H1 (cell line): ENCODE measurements at regions not wholly inside any gene's neighbourhood (a gene's known extent, or its start where the extent isn't known, plus 50 kb on each side); places are given as distances from the start of the nearest gene placed in this dataset.

Source experiments
- CTCF ChIA-PET: fragments of 300-600 bp; sonication (Branson Sonifier 250); formaldehyde crosslinking; loops from one replicate; lab custom pipeline; 2021; ENCODE audit not compliant: partially characterized antibody; lab: Charles Lee
- POLR2A ChIA-PET: fragments of 300-600 bp; sonication (Branson Sonifier 250); formaldehyde crosslinking; loops from one replicate; lab custom pipeline; 2021; ENCODE audit warnings: inconsistent platforms; ENCODE audit not compliant: partially characterized antibody; lab: Charles Lee
- DNase-seq, 2 experiments: peaks; one replicate each; pipeline versions ENCODE4 v3.0.0 to v3.0.0-alpha.2; 2010 to 2022; ENCODE audit warnings: low spot score in 2 of 2, low read depth in 1 of 2, mixed read lengths in 1 of 2
- FAIRE-seq: peaks from 2 replicates; lab custom pipeline; 2011; peaks lifted over from hg19 to GRCh38; lab: Jason Lieb, UNC
- H2AFZ ChIP-seq: 2 replicates; pipeline ENCODE4 v1.8.1; 2012; ENCODE audit warnings: low read length, inconsistent platforms
- H2AK5ac ChIP-seq: 2 replicates; pipeline ENCODE4 v1.6.1; 2013; ENCODE audit warnings: low read depth, low read length
- H2BK120ac ChIP-seq: replicated peaks from 2 replicates; pipeline ENCODE3; 2013; ENCODE audit warnings: low read depth, low read length, inconsistent platforms
- H2BK12ac ChIP-seq: 2 replicates; pipeline ENCODE4 v1.6.1; 2013; ENCODE audit warnings: low read depth, low read length
- H2BK15ac ChIP-seq: 2 replicates; pipeline ENCODE4 v1.6.1; 2013; ENCODE audit warnings: low read length
- H2BK20ac ChIP-seq: 2 replicates; pipeline ENCODE4 v1.6.1; 2013; ENCODE audit warnings: low read length
- H2BK5ac ChIP-seq: 2 replicates; pipeline ENCODE4 v1.6.1; 2013; ENCODE audit warnings: low read depth, low read length
- H3K14ac ChIP-seq: 2 replicates; pipeline ENCODE4 v1.6.1; 2013; ENCODE audit warnings: inconsistent platforms; ENCODE audit not compliant: insufficient read length
- H3K18ac ChIP-seq: 2 replicates; pipeline ENCODE4 v1.6.1; 2013; ENCODE audit warnings: low read length; ENCODE audit errors: extremely low read depth
- H3K23ac ChIP-seq: 2 replicates; pipeline ENCODE4 v1.6.1; 2013; ENCODE audit warnings: inconsistent platforms; ENCODE audit not compliant: insufficient read length
- H3K23me2 ChIP-seq: 2 replicates; pipeline ENCODE4 v1.6.1; 2013; ENCODE audit warnings: low read depth, low read length
- H3K27ac ChIP-seq: 2 replicates; pipeline ENCODE4 v1.6.1; 2011; ENCODE audit warnings: low read depth, low read length, inconsistent platforms
- H3K27me3 ChIP-seq, 4 experiments: replicated peaks in 1 of 4; 1 replicate in 1 of 4; 2 replicates in 3 of 4; pipeline versions ENCODE4 v1.6.1 to v1.8.1; 2011 to 2013; ENCODE audit warnings: low read length in 3 of 4, mild to moderate bottlenecking in 3 of 4, inconsistent platforms in 2 of 4, mixed read lengths in 2 of 4, moderate library complexity in 1 of 4; ENCODE audit not compliant: control insufficient read depth in 3 of 4, insufficient read depth in 3 of 4; ENCODE audit errors: extremely low read depth in 1 of 4
- H3K36me3 ChIP-seq, 4 experiments: 2 replicates each; pipeline versions ENCODE4 v1.6.1 to v1.8.1; 2011 to 2013; ENCODE audit warnings: mild to moderate bottlenecking in 4 of 4, low read length in 3 of 4, moderate library complexity in 2 of 4, control low read depth in 1 of 4, inconsistent platforms in 1 of 4; ENCODE audit not compliant: insufficient read depth in 4 of 4, control insufficient read depth in 2 of 4
- H3K4ac ChIP-seq: replicated peaks from 2 replicates; pipeline ENCODE3; 2013; ENCODE audit warnings: low read length, low read depth, mixed read lengths, inconsistent platforms; ENCODE audit not compliant: insufficient read length
- H3K4me1 ChIP-seq, 4 experiments: replicated peaks in 1 of 4; 1 replicate in 1 of 4; 2 replicates in 3 of 4; pipeline versions ENCODE4 v1.6.1 to v1.8.1; 2011 to 2013; ENCODE audit warnings: low read length in 3 of 4, inconsistent platforms in 2 of 4, mixed read lengths in 1 of 4; ENCODE audit not compliant: insufficient read depth in 4 of 4, control insufficient read depth in 3 of 4
- H3K4me2 ChIP-seq, 2 experiments: 2 replicates each; pipeline versions ENCODE4 v1.6.1 to v1.8.1; 2011 to 2013; ENCODE audit warnings: low read depth in 2 of 2, low read length in 2 of 2, control low read depth in 1 of 2, inconsistent platforms in 1 of 2, mild to moderate bottlenecking in 1 of 2; ENCODE audit not compliant: insufficient read depth in 1 of 2
- H3K4me3 ChIP-seq, 4 experiments: fragments of 200-600, 300-600 bp in 1 of 4; sonication (generic), shearing (Covaris generic), sonication (Bioruptor Twin) in 1 of 4; 2 replicates each; pipeline versions ENCODE4 v1.5.1 to v1.8.1; 2011 to 2016; ENCODE audit warnings: low read length in 4 of 4, low read depth in 3 of 4, control low read depth in 2 of 4, inconsistent platforms in 2 of 4, mild to moderate bottlenecking in 2 of 4, mixed read lengths in 1 of 4, moderate library complexity in 1 of 4; ENCODE audit not compliant: insufficient read depth in 2 of 4; ENCODE audit errors: extremely low read depth in 1 of 4
- H3K56ac ChIP-seq: replicated peaks from 2 replicates; pipeline ENCODE3; 2013; ENCODE audit warnings: low read depth, mild to moderate bottlenecking, mixed read lengths, low read length, inconsistent platforms; ENCODE audit not compliant: insufficient read length
- H3K79me1 ChIP-seq: 2 replicates; pipeline ENCODE4 v1.6.1; 2013; ENCODE audit warnings: low read depth, low read length, control low read depth
- H3K79me2 ChIP-seq, 2 experiments: 2 replicates each; pipeline versions ENCODE4 v1.6.1 to v1.8.1; 2012 to 2013; ENCODE audit warnings: low read length in 2 of 2, mild to moderate bottlenecking in 2 of 2, inconsistent platforms in 1 of 2; ENCODE audit not compliant: insufficient read depth in 2 of 2, control insufficient read depth in 1 of 2
- H3K9ac ChIP-seq, 4 experiments: replicated peaks in 1 of 4; 1 replicate in 1 of 4; 2 replicates in 3 of 4; pipeline versions ENCODE4 v1.6.1 to v1.8.1; 2011 to 2013; ENCODE audit warnings: low read depth in 3 of 4, low read length in 3 of 4, control low read depth in 2 of 4, mild to moderate bottlenecking in 2 of 4, moderate library complexity in 2 of 4, inconsistent platforms in 1 of 4; ENCODE audit errors: extremely low read depth in 1 of 4
- H3K9me3 ChIP-seq, 2 experiments: 2 replicates each; pipeline versions ENCODE4 v1.6.1 to v1.8.1; 2012 to 2013; ENCODE audit warnings: mild to moderate bottlenecking in 2 of 2, moderate library complexity in 2 of 2, control low read depth in 1 of 2, inconsistent platforms in 1 of 2, low read depth in 1 of 2, low read length in 1 of 2, mixed read lengths in 1 of 2; ENCODE audit not compliant: insufficient read depth in 2 of 2
- H4K20me1 ChIP-seq, 2 experiments: replicated peaks in 1 of 2; 2 replicates each; pipeline versions ENCODE3 to v1.8.1; 2011 to 2013; ENCODE audit warnings: inconsistent platforms in 2 of 2, low read length in 2 of 2, mild to moderate bottlenecking in 1 of 2; ENCODE audit not compliant: insufficient read depth in 2 of 2, control insufficient read depth in 1 of 2
- H4K5ac ChIP-seq: 2 replicates; pipeline ENCODE4 v1.6.1; 2013; ENCODE audit warnings: low read length, low read depth, mixed read lengths, inconsistent platforms; ENCODE audit not compliant: insufficient read length
- H4K8ac ChIP-seq: 2 replicates; pipeline ENCODE4 v1.8.0; 2013; ENCODE audit warnings: mild to moderate bottlenecking, moderate library complexity, low read length, inconsistent platforms; ENCODE audit not compliant: insufficient read depth; ENCODE audit errors: extremely low read depth
- H4K91ac ChIP-seq: replicated peaks from 2 replicates; pipeline ENCODE3; 2013; ENCODE audit warnings: low read length, mixed read lengths, inconsistent platforms; ENCODE audit not compliant: insufficient read length
- CTBP2 ChIP-seq: IDR thresholded peaks from 2 replicates; pipeline ENCODE4 v1.7.0; 2011; ENCODE audit warnings: borderline replicate concordance, mild to moderate bottlenecking, moderate library complexity, mixed read lengths, low read length; ENCODE audit not compliant: insufficient read depth, insufficient read length
- E2F6 ChIP-seq: IDR thresholded peaks from 2 replicates; pipeline ENCODE4 v1.6.1; 2012; ENCODE audit warnings: inconsistent platforms
- POU5F1 ChIP-seq: IDR thresholded peaks from 2 replicates; pipeline ENCODE4 v1.6.1; 2011; ENCODE audit warnings: low read depth, mild to moderate bottlenecking, low read length, moderate library complexity
- SIRT6 ChIP-seq: IDR thresholded peaks from one replicate; pipeline ENCODE4 v1.7.1; 2012; ENCODE audit warnings: low read length, inconsistent platforms
- SRF ChIP-seq: IDR thresholded peaks from 2 replicates; pipeline ENCODE4 v1.6.1; 2011; ENCODE audit warnings: mild to moderate bottlenecking, low read depth, low read length, moderate library complexity
- SUZ12 ChIP-seq: fragments of 200-600 bp; sonication (generic); IDR thresholded peaks from 2 replicates; pipeline ENCODE4 v1.6.1; 2012; ENCODE audit warnings: mild to moderate bottlenecking, inconsistent platforms, low read length, moderate library complexity, mixed read lengths
- TCF12 ChIP-seq: IDR thresholded peaks from 2 replicates; pipeline ENCODE4 v1.6.1; 2011; ENCODE audit warnings: low read depth, mild to moderate bottlenecking, low read length
- TEAD4 ChIP-seq: IDR thresholded peaks from 2 replicates; pipeline ENCODE4 v1.6.1; 2012; ENCODE audit warnings: low read depth, low read length, inconsistent platforms, mixed read lengths
- YY1 ChIP-seq: IDR thresholded peaks from 2 replicates; pipeline ENCODE4 v1.6.1; 2011; ENCODE audit warnings: low read depth, mild to moderate bottlenecking, low read length
- ZNF274 ChIP-seq: IDR thresholded peaks from 2 replicates; pipeline ENCODE4 v1.7.0; 2012; ENCODE audit warnings: low read length, borderline replicate concordance; ENCODE audit errors: extremely low read depth
- WGBS, 2 experiments: shearing (Covaris generic) in 1 of 2; methylation state at CpG; one replicate each; pipeline versions ENCODE4 v1.1.6 to v1.1.7; 2013 to 2015; ENCODE audit warnings: low lambda C conversion rate in 2 of 2, mixed read lengths in 2 of 2, inconsistent platforms in 1 of 2, low coverage in 1 of 2, missing lambda C conversion rate in 1 of 2; ENCODE audit not compliant: insufficient replicate concordance in 2 of 2, insufficient coverage in 1 of 2, insufficient read length in 1 of 2; ENCODE audit errors: extremely low coverage in 1 of 2, missing lambda C conversion rate in 1 of 2; 5-methylcytosine and 5-hydroxymethylcytosine counted together
- TF ChIP-seq, protein P1 (sequence below): IDR thresholded peaks from 2 replicates; pipeline ENCODE4 v1.6.1; 2012; ENCODE audit warnings: low read length, inconsistent platforms

DNA sequence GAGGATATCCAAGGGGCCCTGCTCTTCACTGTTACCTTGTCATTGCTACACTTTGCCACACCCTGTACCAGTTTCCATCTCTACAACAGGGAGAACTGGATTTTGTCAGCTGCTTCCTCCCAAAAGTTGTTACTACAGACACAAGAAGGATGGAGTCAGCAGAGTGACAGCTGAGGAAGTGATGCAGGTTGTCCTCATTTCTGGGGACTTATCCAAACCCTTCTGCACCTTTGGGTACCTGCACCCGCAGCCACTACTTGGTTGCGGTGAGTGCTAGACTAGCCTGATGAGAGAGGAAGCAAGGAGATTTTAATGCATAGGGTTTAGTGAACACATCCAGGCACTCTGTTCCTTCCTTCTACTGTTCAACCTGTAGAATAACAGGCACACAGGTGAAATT is 281.0 kb downstream of the RPS24 start:
- Histone ChIP-seq H4K5ac (no peak overlapping the region), H2AK5ac (no peak overlapping the region), H3K9ac (no peak overlapping the region), H2BK5ac (no peak overlapping the region), H3K9me3 (no peaks in the 10 kb centered on the region), H4K8ac (no peak overlapping the region), H3K14ac (no peak overlapping the region), H2BK15ac (no peak overlapping the region), H3K79me2 (no peaks in the 10 kb centered on the region), H4K91ac (no peak overlapping the region), H3K4me2 (no peak overlapping the region), H4K20me1 (no peaks in the 10 kb centered on the region), H3K4me1 (no peaks in the 10 kb centered on the region; a peak in 1 of 7 replicates), H3K18ac (no peak overlapping the region), H3K4ac (no peak overlapping the region), H3K27me3 (no peaks in the 10 kb centered on the region), H3K56ac (no peak overlapping the region), H2AFZ (no peak overlapping the region), H3K23ac (no peak overlapping the region), H2BK20ac (no peak overlapping the region), H3K36me3 (no peaks in the 10 kb centered on the region), H3K23me2 (no peaks in the 10 kb centered on the region; the same call in 1 of the 2 replicates), H3K27ac (no peak overlapping the region), H2BK120ac (no peak overlapping the region), H2BK12ac (no peak overlapping the region), H3K4me3 (no peak overlapping the region), H3K79me1 (no peaks in the 10 kb centered on the region)
- ChIA-PET CTCF (interaction anchor here (0.8 to 2.3 kb wide), 7 partner anchors 10 to 455 kb away, joined by 3 to 10 read pairs (median 4); no protein-coding TSS in a partner anchor), POLR2A (no interaction called here)
- 96% methylated on average over 2 of the region's 2 CpGs; no CpG with 5 or more reads in 1 of the 2 experiments for WGBS, 2 experiments
- FAIRE-seq (no peak), DNase-seq (no peak)
- TF ChIP-seq TEAD4 (no peak), TCF12 (no peak), SIRT6 (no peak), SUZ12 (no peak), CTBP2 (no peak), ZNF274 (no peak), E2F6 (no peak), YY1 (no peak), POU5F1 (no peak), SRF (no peak)
- TF ChIP-seq, protein P1, sequence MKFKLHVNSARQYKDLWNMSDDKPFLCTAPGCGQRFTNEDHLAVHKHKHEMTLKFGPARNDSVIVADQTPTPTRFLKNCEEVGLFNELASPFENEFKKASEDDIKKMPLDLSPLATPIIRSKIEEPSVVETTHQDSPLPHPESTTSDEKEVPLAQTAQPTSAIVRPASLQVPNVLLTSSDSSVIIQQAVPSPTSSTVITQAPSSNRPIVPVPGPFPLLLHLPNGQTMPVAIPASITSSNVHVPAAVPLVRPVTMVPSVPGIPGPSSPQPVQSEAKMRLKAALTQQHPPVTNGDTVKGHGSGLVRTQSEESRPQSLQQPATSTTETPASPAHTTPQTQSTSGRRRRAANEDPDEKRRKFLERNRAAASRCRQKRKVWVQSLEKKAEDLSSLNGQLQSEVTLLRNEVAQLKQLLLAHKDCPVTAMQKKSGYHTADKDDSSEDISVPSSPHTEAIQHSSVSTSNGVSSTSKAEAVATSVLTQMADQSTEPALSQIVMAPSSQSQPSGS: no peak
